ENCODE measurements at regions not wholly inside any gene's neighbourhood (a gene's known extent, or its start where the extent isn't known, plus 50 kb on each side); places are given as distances from the start of the nearest gene placed in this dataset.

- DNase-seq (ENCODE audit: low spot score), result no peak
- no peaks in the 10 kb centered on the region for H3K4me1 ChIP-seq (ENCODE audit: control insufficient read depth in 4 of 4, insufficient read depth in 4 of 4, low read length in 3 of 4)
- peaks cover 0 to 2% (median under 1%) of the 10 kb centered on the region in 4 donors for H3K27me3 ChIP-seq (ENCODE audit: control insufficient read depth in 4 of 4, insufficient read depth in 4 of 4, low read length in 3 of 4)
- TF ChIP-seq HNF4G (IDR thresholded peaks at IDR 0.05) (no peak), NR2F2 (IDR thresholded peaks at IDR 0.05) (no peak), RAD21 (IDR thresholded peaks at IDR 0.05) (no peak), REST (IDR thresholded peaks at IDR 0.05) (no peak), YY1 (IDR thresholded peaks at IDR 0.05) (no peak), SP1 (IDR thresholded peaks at IDR 0.05) (no peak), EGR1 (IDR thresholded peaks at IDR 0.05; ENCODE audit: low read depth in 2 of 2) (no peak), ATF3 (IDR thresholded peaks at IDR 0.05) (no peak), CTCF (IDR thresholded peaks at IDR 0.05; ENCODE audit: low read depth, low read length, missing input control) (no peak), FOXA2 (IDR thresholded peaks at IDR 0.05) (no peak), HNF4A (conservative IDR thresholded peaks at IDR 0.05) (no peak), RXRA (IDR thresholded peaks at IDR 0.05) (no peak), TAF1 (conservative IDR thresholded peaks at IDR 0.05) (no peak), JUND (IDR thresholded peaks at IDR 0.05) (no peak), ZBTB33 (IDR thresholded peaks at IDR 0.05) (no peak)
- H3K4me3 ChIP-seq (ENCODE audit: low read depth in 1 of 3, low read length in 3 of 3), result no peak overlapping the region
- no peak overlapping the region for H3K27ac ChIP-seq (ENCODE audit: low read depth in 1 of 2, low read length in 2 of 2)
- peaks cover 6 to 20% (median 10%) of the 10 kb centered on the region in 4 donors for H3K9me3 ChIP-seq (ENCODE audit: control insufficient read depth in 4 of 4, low read length in 3 of 4)
- 29% methylated on average over 1 of the region's 1 CpG for WGBS
- H3K9ac ChIP-seq (ENCODE audit: low read depth in 1 of 2, low read length in 2 of 2), result no peak overlapping the region
- H3K36me3 ChIP-seq (ENCODE audit: control insufficient read depth in 4 of 4, insufficient read depth in 3 of 4, low read depth in 1 of 4, low read length in 3 of 4), result peaks cover 0 to 2% (median 0%) of the 10 kb centered on the region in 4 donors
Measured at GRCh38 chr1:29865051-29865450, 628.7 kb downstream of the PTPRU start.

GRCh38 chr1:29864431-29865022 is 628.2 kb downstream of the PTPRU start:
- H3K9me3 ChIP-seq (ENCODE audit: control insufficient read depth in 4 of 4, low read length in 3 of 4), result peaks cover 6 to 20% (median 10%) of the 10 kb centered on the region in 4 donors
- no peak overlapping the region for H3K9ac ChIP-seq (ENCODE audit: low read depth in 1 of 2, low read length in 2 of 2)
- H3K27me3 ChIP-seq (ENCODE audit: control insufficient read depth in 4 of 4, insufficient read depth in 4 of 4, low read length in 3 of 4), result peaks cover 0 to 2% (median under 1%) of the 10 kb centered on the region in 4 donors
- peaks cover 0 to 2% (median 0%) of the 10 kb centered on the region in 4 donors for H3K36me3 ChIP-seq (ENCODE audit: control insufficient read depth in 4 of 4, insufficient read depth in 3 of 4, low read depth in 1 of 4, low read length in 3 of 4)
- no peak overlapping the region for H3K27ac ChIP-seq (ENCODE audit: low read depth in 1 of 2, low read length in 2 of 2)
- no peak for DNase-seq (ENCODE audit: low spot score)
- H3K4me3 ChIP-seq (ENCODE audit: low read depth in 1 of 3, low read length in 3 of 3), result no peak overlapping the region
- WGBS, result 71% methylated on average over 5 of the region's 5 CpGs
- no peaks in the 10 kb centered on the region for H3K4me1 ChIP-seq (ENCODE audit: control insufficient read depth in 4 of 4, insufficient read depth in 4 of 4, low read length in 3 of 4)
- TF ChIP-seq ZBTB33 (IDR thresholded peaks at IDR 0.05), result no peak
- no peak for TF ChIP-seq HNF4A (conservative IDR thresholded peaks at IDR 0.05)
- no peak for TF ChIP-seq ATF3 (IDR thresholded peaks at IDR 0.05)
- TF ChIP-seq RXRA (IDR thresholded peaks at IDR 0.05), result no peak
- no peak for TF ChIP-seq JUND (IDR thresholded peaks at IDR 0.05)
- no peak for TF ChIP-seq FOXA1 (IDR thresholded peaks at IDR 0.05)
- TF ChIP-seq HNF4G (IDR thresholded peaks at IDR 0.05), result no peak
- no peak for TF ChIP-seq CTCF (IDR thresholded peaks at IDR 0.05; ENCODE audit: low read depth, low read length, missing input control)
- TF ChIP-seq YY1 (IDR thresholded peaks at IDR 0.05), result no peak
